Fibroblast of lung (primary cell): ENCODE measurements at regions not wholly inside any gene's neighbourhood (a gene's known extent, or its start where the extent isn't known, plus 50 kb on each side); places are given as distances from the start of the nearest gene placed in this dataset.

Experiments used
- DNase-seq, 2 donors: peaks; one replicate each; pipeline versions ENCODE4 v3.0.0 to v3.0.0-alpha.2; 2010; ENCODE audit warnings: low read depth in 2 of 2
- H2AFZ ChIP-seq: 2 replicates; pipeline ENCODE4 v1.5.1; 2012; ENCODE audit warnings: low read length, control low read depth, inconsistent platforms
- H3K27ac ChIP-seq: 2 replicates; pipeline ENCODE4 v1.5.1; 2011; ENCODE audit warnings: low read length, control low read depth; ENCODE audit not compliant: insufficient read depth
- H3K27me3 ChIP-seq: 2 replicates; pipeline ENCODE4 v1.5.1; 2011; ENCODE audit warnings: mild to moderate bottlenecking, low read length; ENCODE audit not compliant: control insufficient read depth, insufficient read depth
- H3K36me3 ChIP-seq: 2 replicates; pipeline ENCODE4 v1.5.1; 2011; ENCODE audit warnings: low read length; ENCODE audit not compliant: control insufficient read depth, insufficient read depth
- H3K4me1 ChIP-seq: 2 replicates; pipeline ENCODE4 v1.5.1; 2011; ENCODE audit warnings: low read length; ENCODE audit not compliant: control insufficient read depth, insufficient read depth; ENCODE audit errors: extremely low read depth
- H3K4me2 ChIP-seq: 2 replicates; pipeline ENCODE4 v1.5.1; 2011; ENCODE audit warnings: low read length, control low read depth; ENCODE audit not compliant: insufficient read depth; ENCODE audit errors: extremely low read depth
- H3K4me3 ChIP-seq, 4 experiments: fragments of 200-600 bp in 1 of 4; sonication (generic) in 1 of 4; replicated peaks in 1 of 4; 2 replicates each; pipeline ENCODE4 v1.5.1; 2011 to 2016; ENCODE audit warnings: low read length in 4 of 4, low read depth in 3 of 4, mild to moderate bottlenecking in 3 of 4, control low read depth in 2 of 4, inconsistent platforms in 1 of 4, mixed read lengths in 1 of 4; ENCODE audit not compliant: insufficient read depth in 1 of 4; ENCODE audit errors: control extremely low read depth in 1 of 4
- H3K79me2 ChIP-seq: 2 replicates; pipeline ENCODE4 v1.5.1; 2012; ENCODE audit warnings: mild to moderate bottlenecking, low read length, inconsistent platforms; ENCODE audit not compliant: control insufficient read depth, insufficient read depth
- H3K9ac ChIP-seq: 2 replicates; pipeline ENCODE4 v1.5.1; 2011; ENCODE audit warnings: mild to moderate bottlenecking, low read length, control low read depth; ENCODE audit not compliant: insufficient read depth
- H3K9me3 ChIP-seq: 2 replicates; pipeline ENCODE4 v1.5.1; 2012; ENCODE audit warnings: low read depth, low read length; ENCODE audit not compliant: control insufficient read depth, insufficient read depth
- H4K20me1 ChIP-seq: 2 replicates; pipeline ENCODE4 v1.5.1; 2011; ENCODE audit warnings: low read length; ENCODE audit not compliant: control insufficient read depth, insufficient read depth; ENCODE audit errors: extremely low read depth
- EZH2 ChIP-seq: IDR thresholded peaks from 2 replicates; pipeline ENCODE4 v1.5.1; 2012; ENCODE audit warnings: low read length, control low read depth, mild to moderate bottlenecking; ENCODE audit errors: missing control alignments
- TF ChIP-seq, protein P1 (sequence below), 2 donors: IDR thresholded peaks in 1 of 2; conservative IDR thresholded peaks in 1 of 2; 1 replicate in 1 of 2; 2 replicates in 1 of 2; pipeline ENCODE4 v1.5.1; 2011 to 2012; ENCODE audit warnings: low read length in 2 of 2, control low read depth in 1 of 2, inconsistent platforms in 1 of 2, low read depth in 1 of 2, mild to moderate bottlenecking in 1 of 2

DNA sequence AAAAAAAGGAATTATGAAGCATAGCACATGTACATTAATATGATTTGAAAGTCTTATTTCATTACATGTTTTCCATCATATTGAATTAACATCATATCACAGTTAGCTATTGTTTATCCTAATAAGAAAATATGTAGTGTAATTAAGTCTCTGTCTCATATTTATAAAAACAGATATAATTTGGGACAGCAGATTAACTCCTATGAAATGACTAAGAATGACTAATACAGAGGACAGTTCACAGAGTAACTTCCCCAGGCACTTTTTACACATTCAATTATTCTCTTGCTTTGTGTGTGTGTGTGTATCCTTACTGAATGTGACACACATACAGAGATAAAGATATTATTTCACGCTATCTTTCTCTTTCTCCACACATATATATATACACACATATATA is 2400.9 kb upstream of the C9orf72 start:
- H3K27ac ChIP-seq = no peak overlapping the region
- H3K4me1 ChIP-seq = no peaks in the 10 kb centered on the region
- H4K20me1 ChIP-seq = no peaks in the 10 kb centered on the region
- no peak for DNase-seq
- no peak overlapping the region for H2AFZ ChIP-seq
- no peak overlapping the region for H3K4me2 ChIP-seq
- no peaks in the 10 kb centered on the region for H3K27me3 ChIP-seq
- no peaks in the 10 kb centered on the region for H3K9me3 ChIP-seq
- H3K79me2 ChIP-seq = no peaks in the 10 kb centered on the region
- H3K4me3 ChIP-seq = no peak overlapping the region
- no peak overlapping the region for H3K9ac ChIP-seq
- H3K36me3 ChIP-seq = no peaks in the 10 kb centered on the region
- no peak for TF ChIP-seq EZH2
- TF ChIP-seq, protein P1, sequence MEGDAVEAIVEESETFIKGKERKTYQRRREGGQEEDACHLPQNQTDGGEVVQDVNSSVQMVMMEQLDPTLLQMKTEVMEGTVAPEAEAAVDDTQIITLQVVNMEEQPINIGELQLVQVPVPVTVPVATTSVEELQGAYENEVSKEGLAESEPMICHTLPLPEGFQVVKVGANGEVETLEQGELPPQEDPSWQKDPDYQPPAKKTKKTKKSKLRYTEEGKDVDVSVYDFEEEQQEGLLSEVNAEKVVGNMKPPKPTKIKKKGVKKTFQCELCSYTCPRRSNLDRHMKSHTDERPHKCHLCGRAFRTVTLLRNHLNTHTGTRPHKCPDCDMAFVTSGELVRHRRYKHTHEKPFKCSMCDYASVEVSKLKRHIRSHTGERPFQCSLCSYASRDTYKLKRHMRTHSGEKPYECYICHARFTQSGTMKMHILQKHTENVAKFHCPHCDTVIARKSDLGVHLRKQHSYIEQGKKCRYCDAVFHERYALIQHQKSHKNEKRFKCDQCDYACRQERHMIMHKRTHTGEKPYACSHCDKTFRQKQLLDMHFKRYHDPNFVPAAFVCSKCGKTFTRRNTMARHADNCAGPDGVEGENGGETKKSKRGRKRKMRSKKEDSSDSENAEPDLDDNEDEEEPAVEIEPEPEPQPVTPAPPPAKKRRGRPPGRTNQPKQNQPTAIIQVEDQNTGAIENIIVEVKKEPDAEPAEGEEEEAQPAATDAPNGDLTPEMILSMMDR (conservative IDR thresholded peaks at IDR 0.05 in 1 of 2, IDR thresholded peaks at IDR 0.05 in 1 of 2; ENCODE audit: low read depth in 1 of 2, low read length in 2 of 2) = no peak

DNA sequence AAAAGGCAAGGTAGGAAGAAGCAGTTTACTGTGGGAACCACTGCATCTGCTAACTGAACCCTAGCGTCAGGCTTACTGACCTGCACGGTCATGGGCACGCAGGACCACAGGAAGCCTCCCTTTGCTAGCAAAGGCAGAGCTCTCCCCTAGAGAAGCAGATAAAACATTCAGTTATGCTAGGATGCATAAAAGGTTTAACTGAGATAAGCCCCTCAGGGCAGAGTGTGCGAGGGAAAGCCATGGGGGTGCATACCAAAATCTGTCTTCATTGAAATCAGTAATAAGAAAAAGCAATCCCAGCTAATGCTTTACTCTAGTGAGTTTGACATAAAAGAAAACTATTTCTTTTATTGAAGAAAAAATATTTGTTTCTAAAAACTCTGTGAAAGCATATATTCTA is 2403.7 kb upstream of the C9orf72 start:
- Histone ChIP-seq H3K27me3 (no peaks in the 10 kb centered on the region), H2AFZ (no peak overlapping the region), H3K4me3 (no peak overlapping the region), H3K9ac (no peak overlapping the region), H4K20me1 (no peaks in the 10 kb centered on the region), H3K4me1 (no peaks in the 10 kb centered on the region), H3K79me2 (no peaks in the 10 kb centered on the region), H3K4me2 (no peak overlapping the region), H3K27ac (no peak overlapping the region), H3K36me3 (no peaks in the 10 kb centered on the region), H3K9me3 (no peaks in the 10 kb centered on the region)
- no peak for DNase-seq
- TF ChIP-seq EZH2 = no peak
- TF ChIP-seq, protein P1 (conservative IDR thresholded peaks at IDR 0.05 in 1 of 2, IDR thresholded peaks at IDR 0.05 in 1 of 2; ENCODE audit: low read depth in 1 of 2, low read length in 2 of 2) = no peak

DNA sequence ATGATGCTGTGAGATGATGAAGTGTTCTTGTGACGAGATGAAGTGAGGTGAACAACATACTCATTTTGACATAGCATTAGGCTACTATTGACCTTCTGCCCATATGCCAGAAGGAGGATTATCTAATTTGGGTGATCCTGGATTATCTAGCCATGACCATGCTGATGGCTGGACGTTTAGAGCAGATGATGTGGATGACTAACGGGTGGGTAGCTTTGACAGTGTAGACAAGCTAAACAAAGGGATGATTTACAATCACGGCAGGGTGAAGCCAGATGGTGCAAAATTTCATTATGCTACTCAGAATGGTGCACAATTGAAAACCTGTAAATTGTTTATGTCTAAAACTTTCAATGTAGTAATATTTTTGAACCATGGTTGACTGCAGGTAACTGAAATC is 2403.4 kb upstream of the ACO1 start:
- Histone ChIP-seq H3K9me3 (no peaks in the 10 kb centered on the region), H3K4me2 (no peak overlapping the region), H3K36me3 (no peaks in the 10 kb centered on the region), H3K27me3 (no peaks in the 10 kb centered on the region), H3K9ac (no peak overlapping the region), H3K27ac (no peak overlapping the region), H2AFZ (no peak overlapping the region), H3K4me1 (no peaks in the 10 kb centered on the region), H4K20me1 (no peaks in the 10 kb centered on the region), H3K79me2 (no peaks in the 10 kb centered on the region), H3K4me3 (no peak overlapping the region)
- TF ChIP-seq, protein P1 (conservative IDR thresholded peaks at IDR 0.05 in 1 of 2, IDR thresholded peaks at IDR 0.05 in 1 of 2; ENCODE audit: low read depth in 1 of 2, low read length in 2 of 2) = no peak
- TF ChIP-seq EZH2 = no peak
- DNase-seq = no peak
